ENCODE measurements at regions not wholly inside any gene's neighbourhood (a gene's known extent, or its start where the extent isn't known, plus 50 kb on each side); places are given as distances from the start of the nearest gene placed in this dataset.
"Not testable (repeated sequence)": the region's sequence is repeated elsewhere in the genome, so short reads cannot be mapped to it uniquely, and the experiment has no call there.

- DNase-seq (ENCODE audit: low spot score): no peak
Measured at GRCh38 chr5:18732556-18733479, 1098.6 kb downstream of the TAF11L14 start.

DNA sequence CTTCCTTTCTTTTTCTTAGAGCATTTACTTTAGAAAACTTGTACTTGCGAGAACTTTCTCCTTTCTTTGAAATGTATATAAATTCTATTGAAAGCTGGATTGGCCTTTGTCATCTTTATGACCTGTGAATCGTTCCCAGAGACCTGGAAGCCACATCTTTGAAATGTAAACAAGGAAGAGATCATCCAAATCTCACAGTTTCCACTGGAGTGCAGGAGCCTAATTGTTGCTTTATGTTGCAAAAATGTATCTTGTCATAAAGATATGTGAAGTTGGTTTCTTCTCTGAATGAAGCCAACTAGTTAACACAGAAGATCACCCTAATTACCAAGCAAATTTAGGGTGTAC lies 1101.8 kb downstream of the TAF11L14 start:
- DNase-seq (ENCODE audit: low spot score): no peak

DNA sequence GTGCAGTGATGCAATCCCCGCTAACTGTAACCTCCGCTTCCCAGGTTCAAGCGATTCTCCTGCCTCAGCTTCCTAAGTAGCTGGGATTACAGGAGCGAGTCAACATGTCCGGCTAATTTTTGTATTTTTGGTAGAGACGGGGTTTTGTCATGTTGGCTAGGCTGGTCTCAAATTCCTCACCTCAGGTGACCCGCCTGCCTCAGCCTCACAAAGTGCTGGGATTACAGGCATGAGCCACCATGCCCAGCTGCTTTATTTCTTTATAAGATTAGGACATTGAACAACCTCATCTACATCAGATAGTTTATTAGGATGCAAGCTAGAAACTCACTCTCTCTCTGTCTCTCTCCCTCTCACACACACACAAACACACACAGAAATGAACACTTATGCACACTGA lies 1102.5 kb downstream of the TAF11L14 start:
- not testable (repeated sequence) for DNase-seq (ENCODE audit: low spot score)

DNA sequence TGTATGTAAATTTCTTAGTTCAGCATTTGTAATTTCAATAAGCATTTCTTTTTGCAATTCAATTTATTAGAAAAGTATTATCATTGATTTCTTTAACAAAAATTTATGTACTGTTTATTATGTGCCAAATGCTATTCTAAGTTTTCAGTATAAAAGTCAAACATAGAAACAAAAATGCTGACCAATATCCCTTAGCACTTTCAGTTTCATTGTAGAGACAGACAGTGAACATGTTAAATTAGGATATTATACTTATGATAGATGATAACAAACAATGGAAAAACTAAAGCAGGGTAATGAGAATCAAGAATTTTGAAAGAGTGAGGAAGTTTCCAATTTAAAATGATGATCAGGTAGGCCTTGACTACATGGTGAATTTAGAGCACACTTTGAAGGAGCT lies 1106.0 kb downstream of the TAF11L14 start:
- DNase-seq (ENCODE audit: low spot score): no peak

DNA sequence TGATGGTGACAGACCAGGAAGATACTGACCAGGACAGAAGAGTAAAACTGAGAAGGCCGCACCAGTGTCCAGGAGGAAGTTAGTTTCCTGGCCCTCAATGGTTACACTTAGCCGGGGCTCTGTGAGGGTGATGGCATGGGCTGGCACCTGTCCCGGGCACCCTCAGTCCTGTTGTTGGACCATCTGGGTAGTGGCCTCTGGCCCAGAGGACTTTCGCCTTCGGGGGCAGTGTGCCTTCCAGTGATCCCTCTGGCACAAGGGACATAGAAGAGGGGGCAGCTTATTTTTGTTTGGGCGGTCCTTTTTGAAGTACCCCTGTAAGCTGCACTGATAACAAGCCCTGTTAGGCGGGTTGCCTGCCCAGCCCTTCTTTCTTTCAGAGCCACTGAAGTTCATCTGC lies 1108.6 kb downstream of the TAF11L14 start:
- DNase-seq (ENCODE audit: low spot score): no peak

- DNase-seq (ENCODE audit: low spot score): no peak
Measured at GRCh38 chr5:18744441-18744840, 1110.2 kb downstream of the TAF11L14 start.

- DNase-seq (ENCODE audit: low spot score): no peak
Measured at GRCh38 chr5:18745042-18745987, 1111.1 kb downstream of the TAF11L14 start.

DNA sequence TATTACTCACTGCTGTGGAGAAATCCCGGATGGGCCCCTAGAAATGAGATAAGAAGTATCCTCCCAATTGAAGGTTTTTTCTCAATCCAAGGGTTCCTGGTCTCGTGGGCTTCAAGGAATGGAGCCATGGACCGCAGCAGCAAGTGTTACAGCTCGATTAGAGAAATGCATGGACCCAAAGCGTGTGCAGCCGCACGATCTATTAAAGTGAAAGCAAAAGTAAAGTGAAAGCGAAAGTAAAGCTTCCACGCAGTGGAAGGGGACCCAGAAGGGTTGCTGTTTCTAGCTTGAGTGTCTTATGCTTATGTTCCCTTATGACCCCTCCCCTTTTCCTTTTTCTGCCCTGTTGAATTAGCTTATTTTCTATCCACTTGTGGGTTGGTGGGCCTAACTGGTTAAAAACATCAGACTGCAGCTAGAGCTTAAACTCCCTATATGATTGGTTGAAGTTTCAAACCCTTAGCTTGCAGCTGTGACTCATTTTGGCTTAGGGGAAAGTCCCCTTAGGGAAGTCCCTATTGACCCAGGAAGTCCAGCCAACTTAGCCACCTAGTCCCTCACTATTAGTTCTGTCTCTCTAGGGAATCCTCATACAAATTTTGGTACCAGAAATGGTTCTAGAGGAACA lies 1111.8 kb downstream of the TAF11L14 start:
- DNase-seq (ENCODE audit: low spot score): no peak

- DNase-seq (ENCODE audit: low spot score): no peak
Measured at GRCh38 chr5:18749763-18750162, 1115.5 kb downstream of the TAF11L14 start.

GRCh38 chr5:18752317-18752716 lies 1118.1 kb downstream of the TAF11L14 start:
- DNase-seq (ENCODE audit: low spot score): no peak

DNA sequence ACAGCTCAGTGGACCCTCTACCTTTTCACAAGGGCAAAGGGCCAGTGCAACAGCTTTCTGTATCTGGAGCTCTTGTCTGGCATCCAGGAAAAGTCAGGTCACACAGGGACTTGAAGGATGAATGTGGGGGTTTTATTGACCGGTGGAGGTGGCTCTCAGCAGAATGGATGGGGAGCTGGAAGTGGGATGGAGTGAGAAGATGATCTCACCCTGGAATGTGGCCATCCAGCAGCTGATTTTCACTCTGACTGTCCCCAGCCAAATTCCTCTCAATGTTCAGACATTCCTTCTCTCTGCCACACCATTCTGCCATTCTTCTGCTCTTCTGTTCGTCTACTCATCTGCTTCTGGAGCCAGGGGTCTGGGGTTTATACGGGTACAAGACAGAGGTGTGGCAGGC lies 1119.9 kb downstream of the TAF11L14 start:
- no peak for DNase-seq (ENCODE audit: low spot score)

DNA sequence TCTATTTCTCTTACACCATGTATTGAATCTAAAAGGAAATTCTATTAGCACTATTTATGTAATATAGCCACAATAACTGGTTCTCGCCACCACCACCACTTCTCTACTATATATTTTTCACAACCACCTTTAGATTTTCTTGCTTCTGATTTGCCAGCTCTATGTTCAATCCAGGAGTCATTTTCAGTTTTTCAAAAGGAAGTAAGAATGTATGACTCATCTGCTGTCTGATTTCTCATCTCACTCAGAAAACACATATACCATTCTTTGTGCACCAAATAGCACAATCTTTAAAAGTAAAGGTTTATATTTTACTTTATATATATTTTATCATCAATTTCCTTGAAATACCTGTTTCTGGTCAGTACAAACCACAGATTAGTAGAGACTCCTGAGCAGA lies 1127.5 kb downstream of the TAF11L14 start:
- no peak for DNase-seq (ENCODE audit: low spot score)

DNA sequence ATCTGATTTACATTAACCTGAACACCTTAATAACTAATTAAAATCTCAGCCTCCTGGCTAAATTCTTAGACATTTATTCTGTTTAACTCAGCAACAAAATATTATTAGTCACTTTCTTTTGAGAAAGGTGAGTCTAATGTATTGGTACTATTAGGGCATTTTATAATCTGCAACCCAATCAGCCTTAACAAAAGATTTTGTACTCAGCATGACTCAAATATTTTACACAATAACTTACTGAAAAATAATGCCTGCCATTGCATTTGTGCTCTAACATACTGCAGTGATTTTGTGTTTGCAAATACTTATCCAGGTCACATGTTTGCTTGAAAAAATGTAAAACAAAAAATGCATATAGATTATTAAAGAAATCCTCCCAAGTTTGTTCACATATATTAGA lies 1129.9 kb downstream of the TAF11L14 start:
- DNase-seq (ENCODE audit: low spot score): no peak

DNA sequence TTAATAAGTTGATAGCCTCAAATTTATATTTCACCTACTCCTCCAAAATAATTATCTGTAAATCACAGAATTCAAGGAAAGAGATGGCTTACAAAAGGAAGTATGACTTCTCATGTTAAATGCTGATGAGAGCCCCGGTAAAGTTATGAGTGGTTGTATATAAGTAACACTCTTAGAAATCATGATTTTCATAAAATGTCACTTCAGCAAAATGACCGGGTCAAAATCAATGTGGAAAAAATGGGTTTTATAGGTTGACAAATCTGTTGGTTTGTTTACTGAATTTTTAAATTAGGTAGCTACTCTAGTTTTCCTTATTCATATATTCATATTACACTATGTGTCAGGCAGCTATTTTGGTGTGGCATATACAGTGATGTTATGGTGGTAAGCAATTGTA lies 1131.0 kb downstream of the TAF11L14 start:
- no peak for DNase-seq (ENCODE audit: low spot score)

GRCh38 chr5:18771097-18771610 lies 1136.9 kb downstream of the TAF11L14 start:
- no peak for DNase-seq (ENCODE audit: low spot score)

- DNase-seq (ENCODE audit: low spot score): no peak
Measured at GRCh38 chr5:18772475-18772874, 1138.2 kb downstream of the TAF11L14 start.

- peak; percentile 47 for DNase-seq (ENCODE audit: low spot score)
Measured at GRCh38 chr5:18778225-18778624, 1144.0 kb downstream of the TAF11L14 start.

DNA sequence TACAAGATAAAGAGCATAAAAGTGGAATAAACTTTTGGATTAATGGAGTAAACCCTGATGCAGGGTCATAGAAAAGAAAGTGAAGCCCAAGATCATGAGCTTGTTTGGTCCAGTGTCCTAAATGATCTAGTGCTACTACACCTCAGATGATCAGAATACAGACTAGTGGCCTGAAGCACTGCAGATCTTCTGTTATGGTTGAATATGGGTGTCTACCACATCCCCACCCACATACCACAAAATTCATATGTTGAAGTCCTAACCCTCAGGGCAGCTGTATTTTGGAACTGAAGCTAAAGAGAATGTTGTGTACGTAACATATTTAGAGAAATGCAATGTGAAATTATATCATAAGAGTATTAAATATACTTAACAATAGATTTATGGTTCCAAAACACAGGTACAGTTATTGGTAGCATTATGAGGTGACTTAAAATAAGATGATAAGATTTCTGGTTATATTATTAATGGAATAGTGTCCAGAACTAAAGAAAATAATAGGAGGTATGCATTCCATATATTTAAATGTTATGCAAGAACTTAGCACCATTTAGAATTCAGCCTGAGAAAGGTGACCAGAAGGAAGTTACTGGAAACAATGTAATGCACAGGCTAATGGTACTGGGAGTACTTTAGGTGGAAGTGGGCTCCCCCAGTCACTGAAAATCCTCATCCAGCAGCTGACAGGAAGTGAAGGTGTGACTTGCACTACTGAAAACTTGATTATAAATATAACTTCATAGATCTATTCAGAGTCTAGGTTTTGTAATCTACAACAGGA lies 1155.1 kb downstream of the TAF11L14 start:
- no peak for DNase-seq (ENCODE audit: low spot score)

DNA sequence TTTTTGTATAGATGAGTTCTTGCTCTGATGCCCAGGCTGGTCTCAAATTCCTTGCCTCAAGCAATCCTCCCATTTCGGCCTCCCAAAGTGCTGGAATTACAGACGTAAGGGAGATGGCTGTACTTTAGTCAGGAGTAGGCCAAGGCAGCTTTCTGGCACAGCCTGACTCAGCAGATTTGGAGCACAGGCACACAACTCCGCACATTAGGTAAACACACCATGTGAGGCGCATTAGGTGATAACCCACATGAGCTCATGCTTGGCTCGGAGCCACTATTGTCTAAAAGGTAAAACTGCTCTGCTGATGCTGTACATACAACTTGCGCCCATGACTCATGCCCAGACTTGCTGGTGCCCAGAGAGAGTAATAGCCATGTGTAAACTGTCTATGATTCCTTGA lies 1157.9 kb downstream of the TAF11L14 start:
- no peak for DNase-seq (ENCODE audit: low spot score)

DNA sequence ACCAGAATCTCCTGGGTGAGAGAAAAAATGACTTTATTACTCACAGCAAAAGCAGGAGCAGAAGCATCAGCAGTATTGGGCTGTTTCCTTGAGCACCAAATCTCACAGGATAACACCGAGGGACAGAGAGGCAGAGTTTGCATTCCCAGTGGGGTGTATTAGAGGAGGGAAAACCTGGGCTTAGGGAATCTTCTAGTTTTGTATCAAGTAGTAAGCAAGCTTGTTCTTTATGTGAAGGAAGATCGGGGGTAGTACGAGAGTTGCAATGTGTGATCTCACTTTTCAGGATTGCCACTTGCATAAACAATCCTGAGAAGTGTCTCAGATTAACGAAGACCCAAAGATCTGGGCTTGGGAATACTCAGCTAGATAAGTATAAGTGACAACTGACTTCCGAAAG lies 1163.0 kb downstream of the TAF11L14 start:
- DNase-seq (ENCODE audit: low spot score): no peak

- DNase-seq (ENCODE audit: low spot score): no peak
Measured at GRCh38 chr5:18798058-18798457, 1163.8 kb downstream of the TAF11L14 start.

Data from putamen (tissue), 1 donor.